SU-DHL-6 (cell line): ENCODE measurements at regions not wholly inside any gene's neighbourhood (a gene's known extent, or its start where the extent isn't known, plus 50 kb on each side); places are given as distances from the start of the nearest gene placed in this dataset.

Experiments used
- H2AFZ ChIP-seq: fragments of 200-600 bp; sonication (generic); 2 replicates; pipeline ENCODE4 v1.6.1; 2014; ENCODE audit warnings: low read depth, mild to moderate bottlenecking, moderate library complexity, mixed read lengths, antibody characterized with exemption, low read length; ENCODE audit not compliant: severe bottlenecking
- H3F3A ChIP-seq: fragments of 200-600 bp; shearing (Covaris generic); 2 replicates; pipeline ENCODE4 v1.6.0; 2016; ENCODE audit warnings: antibody characterized with exemption, mild to moderate bottlenecking; ENCODE audit not compliant: insufficient read depth
- H3K27ac ChIP-seq: fragments of 200-600 bp; sonication (generic); 2 replicates; pipeline ENCODE4 v1.5.1; 2016; ENCODE audit warnings: low read depth, mild to moderate bottlenecking, low read length, moderate library complexity, mixed read lengths
- H3K27me3 ChIP-seq: fragments of 200-600 bp; sonication (generic), shearing (Covaris generic); 2 replicates; pipeline ENCODE4 v1.6.0; 2014; ENCODE audit warnings: mild to moderate bottlenecking, low read length
- H3K36me3 ChIP-seq: fragments of 200-600 bp; sonication (generic); 2 replicates; pipeline ENCODE4 v1.6.1; 2014; ENCODE audit warnings: mild to moderate bottlenecking, low read length, mixed read lengths
- H3K4me2 ChIP-seq: fragments of 300-600, 200-600 bp; shearing (Covaris generic), sonication (generic); 2 replicates; pipeline ENCODE4 v1.6.0; 2014; ENCODE audit warnings: low read length, low read depth, mild to moderate bottlenecking; ENCODE audit not compliant: poor library complexity, severe bottlenecking
- H3K4me3 ChIP-seq: fragments of 200-600 bp; sonication (generic); 2 replicates; pipeline ENCODE4 v1.5.1; 2014; ENCODE audit warnings: antibody characterized with exemption, low read length, mild to moderate bottlenecking, mixed read lengths; ENCODE audit not compliant: insufficient read depth, poor library complexity, severe bottlenecking
- H3K79me2 ChIP-seq: fragments of 200-600 bp; sonication (generic); 2 replicates; pipeline ENCODE4 v1.6.1; 2014; ENCODE audit warnings: mild to moderate bottlenecking, low read length, moderate library complexity; ENCODE audit not compliant: insufficient read depth
- H3K9ac ChIP-seq: fragments of 200-600 bp; sonication (generic); 2 replicates; pipeline ENCODE4 v1.7.0; 2014; ENCODE audit warnings: mild to moderate bottlenecking, low read length
- H3K9me2 ChIP-seq: fragments of 200-600 bp; sonication (generic); replicated peaks from 2 replicates; pipeline ENCODE4 v1.6.1; 2014; ENCODE audit warnings: low read length; ENCODE audit not compliant: insufficient read depth
- H3K9me3 ChIP-seq: fragments of 200-600 bp; sonication (generic); 2 replicates; pipeline ENCODE4 v1.6.1; 2014; ENCODE audit warnings: low read length, mixed read lengths; ENCODE audit not compliant: insufficient read depth
- H4K20me1 ChIP-seq: fragments of 200-600 bp; sonication (generic); 2 replicates; pipeline ENCODE4 v1.6.1; 2014; ENCODE audit warnings: low read depth, mild to moderate bottlenecking, antibody characterized with exemption, low read length, moderate library complexity, mixed read lengths
- EZH2phosphoT487 ChIP-seq: fragments of 200-600 bp; sonication (generic), shearing (Covaris generic); conservative IDR thresholded peaks from 2 replicates; pipeline ENCODE4 v1.6.1; 2018; ENCODE audit warnings: mild to moderate bottlenecking, antibody characterized with exemption, low read length, moderate library complexity, mixed read lengths
- TF ChIP-seq, protein P1 (sequence below): fragments of 200-600 bp; sonication (generic); IDR thresholded peaks from one replicate; pipeline ENCODE4 v1.5.1; 2017; ENCODE audit warnings: antibody characterized with exemption, mild to moderate bottlenecking, low read length, moderate library complexity; ENCODE audit not compliant: insufficient read depth, poor library complexity, severe bottlenecking

DNA sequence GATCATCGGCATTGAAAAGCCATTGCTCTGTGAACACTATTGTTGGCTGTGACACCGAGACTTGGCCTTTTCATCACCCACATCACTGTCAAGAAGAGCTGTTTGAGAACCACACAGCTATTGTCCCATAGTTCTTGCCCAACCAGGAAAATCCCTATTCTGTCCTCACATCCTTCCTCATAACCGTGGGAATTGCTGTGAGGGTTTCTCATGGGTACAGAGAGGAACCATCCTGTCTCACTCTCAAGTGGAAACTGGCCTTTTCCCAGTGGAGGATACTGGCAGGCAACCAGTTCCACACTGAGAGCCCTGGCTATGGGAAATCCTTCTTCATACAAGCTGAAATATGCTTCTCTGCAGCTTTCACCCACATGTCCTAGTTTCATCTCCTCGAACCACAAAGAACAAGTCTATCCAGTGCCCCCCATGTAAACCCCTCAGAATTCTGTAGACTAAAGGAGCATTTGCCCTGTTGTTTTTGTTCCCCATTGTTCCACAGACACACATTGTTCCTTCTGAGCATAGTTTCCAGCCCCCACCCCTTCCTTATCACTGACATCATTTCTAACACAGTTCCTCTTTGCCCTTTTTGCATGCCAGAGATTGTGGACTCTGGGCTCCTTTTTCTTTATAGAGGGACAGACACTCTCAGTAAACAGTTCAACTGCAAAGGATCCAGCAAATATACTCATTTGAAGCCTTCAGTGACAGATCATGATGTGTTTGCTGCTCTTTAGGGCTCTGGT is 57.8 kb upstream of the C5orf46 start:
- Histone ChIP-seq H3K27ac (no peak overlapping the region), H3F3A (no peaks in the 10 kb centered on the region), H3K4me2 (no peak overlapping the region), H4K20me1 (no peaks in the 10 kb centered on the region), H2AFZ (no peak overlapping the region), H3K9ac (no peak overlapping the region), H3K79me2 (no peaks in the 10 kb centered on the region), H3K36me3 (no peaks in the 10 kb centered on the region), H3K9me2 (no peaks in the 10 kb centered on the region; the same call in 1 of the 2 replicates), H3K9me3 (no peaks in the 10 kb centered on the region), H3K4me3 (no peak overlapping the region), H3K27me3 (no peaks in the 10 kb centered on the region)
- TF ChIP-seq EZH2phosphoT487 = no peak
- TF ChIP-seq, protein P1, sequence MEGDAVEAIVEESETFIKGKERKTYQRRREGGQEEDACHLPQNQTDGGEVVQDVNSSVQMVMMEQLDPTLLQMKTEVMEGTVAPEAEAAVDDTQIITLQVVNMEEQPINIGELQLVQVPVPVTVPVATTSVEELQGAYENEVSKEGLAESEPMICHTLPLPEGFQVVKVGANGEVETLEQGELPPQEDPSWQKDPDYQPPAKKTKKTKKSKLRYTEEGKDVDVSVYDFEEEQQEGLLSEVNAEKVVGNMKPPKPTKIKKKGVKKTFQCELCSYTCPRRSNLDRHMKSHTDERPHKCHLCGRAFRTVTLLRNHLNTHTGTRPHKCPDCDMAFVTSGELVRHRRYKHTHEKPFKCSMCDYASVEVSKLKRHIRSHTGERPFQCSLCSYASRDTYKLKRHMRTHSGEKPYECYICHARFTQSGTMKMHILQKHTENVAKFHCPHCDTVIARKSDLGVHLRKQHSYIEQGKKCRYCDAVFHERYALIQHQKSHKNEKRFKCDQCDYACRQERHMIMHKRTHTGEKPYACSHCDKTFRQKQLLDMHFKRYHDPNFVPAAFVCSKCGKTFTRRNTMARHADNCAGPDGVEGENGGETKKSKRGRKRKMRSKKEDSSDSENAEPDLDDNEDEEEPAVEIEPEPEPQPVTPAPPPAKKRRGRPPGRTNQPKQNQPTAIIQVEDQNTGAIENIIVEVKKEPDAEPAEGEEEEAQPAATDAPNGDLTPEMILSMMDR = no peak

DNA sequence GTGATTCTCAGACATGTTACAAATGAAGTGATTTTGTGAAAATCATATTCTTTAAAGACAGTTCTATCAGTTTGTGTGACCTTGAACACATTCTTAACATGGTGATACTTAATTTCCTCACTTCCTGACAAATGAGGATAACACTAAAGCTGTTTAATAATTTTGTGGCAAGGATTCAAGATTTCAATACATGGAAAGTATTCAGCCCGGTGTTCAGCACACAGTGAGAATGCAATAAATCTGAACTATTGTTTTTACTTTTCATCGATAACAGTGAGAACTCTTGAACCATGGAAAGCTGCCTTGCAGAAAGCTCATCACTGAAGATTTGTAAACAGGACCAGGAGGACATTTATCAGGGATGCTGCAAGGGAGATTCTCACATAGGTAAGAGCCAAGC is 57.1 kb upstream of the C5orf46 start:
- no peak overlapping the region for H3K27ac ChIP-seq

DNA sequence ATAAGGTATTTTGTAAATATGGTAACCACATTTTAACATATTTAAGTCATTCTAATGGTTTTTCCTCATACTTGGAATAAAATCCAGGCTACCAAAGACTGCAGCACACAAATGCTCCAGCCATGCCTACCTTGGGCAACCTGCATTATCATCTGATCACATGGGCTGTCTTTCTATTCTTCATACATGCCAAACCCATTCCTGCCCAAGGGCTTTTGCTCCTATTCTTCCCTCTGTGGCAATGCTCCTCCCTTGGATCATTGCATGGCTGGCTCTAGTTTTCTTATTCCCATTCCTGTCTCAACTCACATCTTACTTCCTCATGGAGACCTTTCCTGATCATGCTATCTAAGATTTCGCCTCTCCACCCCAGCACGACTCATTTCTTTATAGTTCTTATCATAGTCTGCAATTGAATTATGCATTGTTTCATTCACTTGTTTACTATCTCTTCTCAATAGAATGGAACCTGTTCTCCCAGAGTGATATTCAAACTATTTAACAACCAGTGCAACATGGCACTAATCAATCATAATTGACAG is 54.9 kb upstream of the C5orf46 start:
- H3K27me3 ChIP-seq = no peaks in the 10 kb centered on the region
- no peaks in the 10 kb centered on the region for H3F3A ChIP-seq
- no peak overlapping the region for H3K9ac ChIP-seq
- H3K27ac ChIP-seq = no peak overlapping the region
- no peaks in the 10 kb centered on the region for H3K36me3 ChIP-seq
- H2AFZ ChIP-seq = no peak overlapping the region
- H3K4me3 ChIP-seq = no peak overlapping the region
- H4K20me1 ChIP-seq = no peaks in the 10 kb centered on the region
- no peak for TF ChIP-seq EZH2phosphoT487
- TF ChIP-seq, protein P1 = no peak
- no peaks in the 10 kb centered on the region; the same call in 1 of the 2 replicates for H3K9me2 ChIP-seq
- H3K79me2 ChIP-seq = no peaks in the 10 kb centered on the region
- H3K9me3 ChIP-seq = no peaks in the 10 kb centered on the region
- H3K4me2 ChIP-seq = no peak overlapping the region

More for the DNA sequence above, 57.1 kb upstream of the C5orf46 start:
- Histone ChIP-seq H3F3A (no peaks in the 10 kb centered on the region), H3K79me2 (no peaks in the 10 kb centered on the region), H3K27me3 (no peaks in the 10 kb centered on the region), H2AFZ (no peak overlapping the region), H4K20me1 (no peaks in the 10 kb centered on the region), H3K9me2 (no peaks in the 10 kb centered on the region; the same call in 1 of the 2 replicates), H3K9ac (no peak overlapping the region), H3K36me3 (no peaks in the 10 kb centered on the region), H3K4me2 (no peak overlapping the region), H3K9me3 (no peaks in the 10 kb centered on the region), H3K4me3 (no peak overlapping the region)
- TF ChIP-seq EZH2phosphoT487 = no peak
- TF ChIP-seq, protein P1 = no peak
